DOHH2 (cell line): ENCODE measurements at regions not wholly inside any gene's neighbourhood (a gene's known extent, or its start where the extent isn't known, plus 50 kb on each side); places are given as distances from the start of the nearest gene placed in this dataset.

Experiments
- EZH2phosphoT487 ChIP-seq: fragments of 200-600 bp; sonication (generic); IDR thresholded peaks from 2 replicates; pipeline ENCODE4 v1.6.1; 2017; ENCODE audit warnings: borderline replicate concordance, mild to moderate bottlenecking, antibody characterized with exemption, low read length, moderate library complexity, mixed read lengths
- TF ChIP-seq, protein P1 (sequence below): fragments of 200-600 bp; sonication (generic); IDR thresholded peaks from one replicate; pipeline ENCODE4 v1.5.1; 2014; ENCODE audit warnings: antibody characterized with exemption, mild to moderate bottlenecking, low read depth, low read length; ENCODE audit not compliant: poor library complexity, severe bottlenecking

DNA sequence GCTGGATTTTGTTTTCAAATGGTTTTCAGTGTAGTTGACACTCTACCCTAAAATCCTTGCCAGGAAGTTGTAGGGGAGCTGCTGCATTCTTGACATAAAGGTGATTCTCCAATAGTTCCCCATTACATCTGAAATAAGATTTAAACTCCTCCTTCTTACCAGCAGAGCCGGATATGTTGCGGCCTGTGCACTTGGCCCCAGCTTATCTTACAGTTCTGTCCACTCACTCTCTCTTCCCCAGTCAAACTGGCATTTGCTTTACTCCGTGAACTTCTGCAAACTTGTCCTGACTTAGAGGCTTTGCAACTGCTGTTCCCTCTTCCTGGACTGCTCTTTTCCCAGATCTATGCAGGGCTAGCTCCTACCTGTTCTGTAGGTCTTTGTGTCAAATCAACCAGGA is 929.5 kb downstream of the VRK1 start:
- TF ChIP-seq, protein P1, sequence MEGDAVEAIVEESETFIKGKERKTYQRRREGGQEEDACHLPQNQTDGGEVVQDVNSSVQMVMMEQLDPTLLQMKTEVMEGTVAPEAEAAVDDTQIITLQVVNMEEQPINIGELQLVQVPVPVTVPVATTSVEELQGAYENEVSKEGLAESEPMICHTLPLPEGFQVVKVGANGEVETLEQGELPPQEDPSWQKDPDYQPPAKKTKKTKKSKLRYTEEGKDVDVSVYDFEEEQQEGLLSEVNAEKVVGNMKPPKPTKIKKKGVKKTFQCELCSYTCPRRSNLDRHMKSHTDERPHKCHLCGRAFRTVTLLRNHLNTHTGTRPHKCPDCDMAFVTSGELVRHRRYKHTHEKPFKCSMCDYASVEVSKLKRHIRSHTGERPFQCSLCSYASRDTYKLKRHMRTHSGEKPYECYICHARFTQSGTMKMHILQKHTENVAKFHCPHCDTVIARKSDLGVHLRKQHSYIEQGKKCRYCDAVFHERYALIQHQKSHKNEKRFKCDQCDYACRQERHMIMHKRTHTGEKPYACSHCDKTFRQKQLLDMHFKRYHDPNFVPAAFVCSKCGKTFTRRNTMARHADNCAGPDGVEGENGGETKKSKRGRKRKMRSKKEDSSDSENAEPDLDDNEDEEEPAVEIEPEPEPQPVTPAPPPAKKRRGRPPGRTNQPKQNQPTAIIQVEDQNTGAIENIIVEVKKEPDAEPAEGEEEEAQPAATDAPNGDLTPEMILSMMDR = no peak
- no peak for TF ChIP-seq EZH2phosphoT487
